GM21447 (cell line): ENCODE measurements at regions not wholly inside any gene's neighbourhood (a gene's known extent, or its start where the extent isn't known, plus 50 kb on each side); places are given as distances from the start of the nearest gene placed in this dataset.

ENCODE experiments used
- ATAC-seq: cut with Tn5 transposase; IDR thresholded peaks from one replicate; pipeline ENCODE4 v1.9.1; 2021; ENCODE audit not compliant: unreplicated experiment

GRCh38 chr6:19311786-19312185 lies 525.4 kb upstream of the ID4 start:
- no peak for ATAC-seq

- no peak for ATAC-seq
These were observed 524.8 kb upstream of the ID4 start for GRCh38 chr6:19312241-19312978.

GRCh38 chr6:19317431-19317986 lies 519.7 kb upstream of the ID4 start:
- no peak for ATAC-seq

- no peak for ATAC-seq
These were observed 518.2 kb upstream of the ID4 start for GRCh38 chr6:19319005-19319404.

- ATAC-seq, result no peak
These were observed 517.0 kb upstream of the ID4 start for GRCh38 chr6:19320111-19320581.

GRCh38 chr6:19322691-19323485 lies 514.3 kb upstream of the ID4 start:
- ATAC-seq, result no peak

GRCh38 chr6:19324376-19324775 lies 512.8 kb upstream of the ID4 start:
- ATAC-seq, result no peak

- ATAC-seq, result no peak
These were observed 511.8 kb upstream of the ID4 start for GRCh38 chr6:19325335-19325789.

GRCh38 chr6:19327241-19327640 lies 509.9 kb upstream of the ID4 start:
- no peak for ATAC-seq

GRCh38 chr6:19327661-19328060 lies 509.5 kb upstream of the ID4 start:
- no peak for ATAC-seq

- no peak for ATAC-seq
These were observed 508.1 kb upstream of the ID4 start for GRCh38 chr6:19329078-19329477.

- no peak for ATAC-seq
These were observed 506.1 kb upstream of the ID4 start for GRCh38 chr6:19331089-19331488.

GRCh38 chr6:19332806-19333460 lies 504.2 kb upstream of the ID4 start:
- no peak for ATAC-seq

DNA sequence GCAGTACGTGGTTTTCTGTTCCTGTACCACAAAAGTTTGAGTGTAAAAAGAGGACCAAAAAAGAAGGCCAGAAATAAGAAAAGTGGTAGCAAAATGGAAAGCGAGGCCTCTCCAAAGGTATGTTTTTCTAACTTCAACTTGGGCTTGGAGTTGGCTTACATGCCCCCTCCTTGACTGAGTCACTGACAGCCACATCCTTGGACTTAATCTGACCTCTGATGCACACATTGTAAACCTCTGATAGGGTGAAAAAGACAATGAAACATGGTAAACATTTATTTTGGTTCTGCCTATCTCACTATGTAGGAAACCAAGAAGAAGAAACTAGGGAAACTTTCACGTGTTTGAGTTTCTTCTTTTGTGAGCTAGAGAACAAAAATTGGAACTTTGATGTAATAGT lies 503.2 kb upstream of the ID4 start:
- ATAC-seq, result no peak

- ATAC-seq, result no peak
These were observed 500.6 kb upstream of the ID4 start for GRCh38 chr6:19336579-19336978.

GRCh38 chr6:19337101-19337500 lies 500.1 kb upstream of the ID4 start:
- no peak for ATAC-seq

GRCh38 chr6:19342616-19343015 lies 494.6 kb upstream of the ID4 start:
- ATAC-seq, result no peak

GRCh38 chr6:19349429-19349828 lies 487.7 kb upstream of the ID4 start:
- ATAC-seq, result no peak

- no peak for ATAC-seq
These were observed 483.0 kb upstream of the ID4 start for GRCh38 chr6:19354181-19354580.

DNA sequence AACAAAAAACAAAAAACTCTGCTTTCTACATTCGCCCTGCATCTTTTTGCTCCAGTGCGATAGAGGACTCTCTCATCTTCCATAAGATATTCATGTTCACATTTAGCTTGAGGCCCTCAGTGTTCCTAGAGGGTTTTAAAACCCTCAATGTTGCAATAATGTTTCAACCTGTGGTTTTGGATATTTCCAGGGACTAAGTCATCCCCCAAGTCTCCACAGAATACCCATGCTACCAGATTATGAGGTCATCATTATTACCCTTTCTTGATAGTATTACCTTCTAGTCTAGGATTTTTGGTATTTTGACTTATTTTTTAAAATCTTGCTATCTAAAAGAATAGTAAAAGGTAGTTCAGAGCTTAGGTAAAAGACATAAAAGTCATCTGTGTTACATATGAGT lies 480.5 kb upstream of the ID4 start:
- no peak for ATAC-seq

DNA sequence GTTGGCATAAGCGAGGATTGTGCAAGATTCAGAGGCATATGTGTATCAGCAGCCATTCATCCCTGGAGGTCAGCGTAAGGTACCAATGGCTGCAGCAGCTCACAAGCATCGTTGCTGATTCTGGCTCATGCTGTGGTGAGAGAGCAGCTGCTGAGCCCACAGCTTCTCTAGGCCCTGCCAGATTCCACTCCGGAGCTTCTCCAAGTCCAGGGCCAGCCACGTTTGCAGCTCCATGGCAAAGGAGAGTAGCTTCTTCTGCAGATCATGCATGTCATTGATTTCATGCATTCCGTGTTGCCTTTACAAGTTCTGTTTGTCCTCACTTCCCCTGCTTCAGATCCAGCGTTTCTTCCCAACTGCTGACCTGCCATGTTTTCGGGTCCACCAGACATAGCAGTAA lies 474.8 kb upstream of the ID4 start:
- ATAC-seq, result no peak
